COLO829 (cell line): ENCODE measurements at regions not wholly inside any gene's neighbourhood (a gene's known extent, or its start where the extent isn't known, plus 50 kb on each side); places are given as distances from the start of the nearest gene placed in this dataset.
A peak's percentile ranks its signal among the peaks of the same experiment; 100 is the strongest.

ENCODE experiments used
- DNase-seq: peaks from one replicate; pipeline ENCODE4 v3.0.0; 2012; ENCODE audit warnings: low spot score

GRCh38 chr17:77394540-77395295 lies 253.9 kb downstream of the SEC14L1 start:
- DNase-seq = peak; percentile 94

GRCh38 chr17:77395501-77396048 lies 254.8 kb downstream of the SEC14L1 start:
- DNase-seq = no peak

GRCh38 chr17:77396610-77397009 lies 255.8 kb downstream of the SEC14L1 start:
- DNase-seq = no peak

- no peak for DNase-seq
Observed at GRCh38 chr17:77398274-77398673, 257.5 kb downstream of the SEC14L1 start.

GRCh38 chr17:77399319-77399957 lies 258.7 kb downstream of the SEC14L1 start:
- DNase-seq = no peak

GRCh38 chr17:77400445-77400870 lies 259.7 kb downstream of the SEC14L1 start:
- no peak for DNase-seq

- DNase-seq = no peak
Observed at GRCh38 chr17:77402159-77402731, 261.5 kb downstream of the SEC14L1 start.

GRCh38 chr17:77403854-77404253 lies 263.1 kb downstream of the SEC14L1 start:
- DNase-seq = no peak

GRCh38 chr17:77404812-77405581 lies 264.2 kb downstream of the SEC14L1 start:
- DNase-seq = peak; percentile 19

GRCh38 chr17:77405867-77406732 lies 265.3 kb downstream of the SEC14L1 start:
- DNase-seq = no peak

GRCh38 chr17:77407321-77408277 lies 266.8 kb downstream of the SEC14L1 start:
- no peak for DNase-seq

GRCh38 chr17:77408284-77408683 lies 267.5 kb downstream of the SEC14L1 start:
- DNase-seq = no peak

GRCh38 chr17:77409282-77410161 lies 268.8 kb downstream of the SEC14L1 start:
- no peak for DNase-seq

GRCh38 chr17:77410470-77410869 lies 269.7 kb downstream of the SEC14L1 start:
- no peak for DNase-seq

- DNase-seq = no peak
Observed at GRCh38 chr17:77414811-77415400, 274.1 kb downstream of the SEC14L1 start.

- DNase-seq = no peak
Observed at GRCh38 chr17:77416105-77416713, 275.4 kb downstream of the SEC14L1 start.

- no peak for DNase-seq
Observed at GRCh38 chr17:77417575-77417974, 276.8 kb downstream of the SEC14L1 start.

GRCh38 chr17:77418609-77419008 lies 277.8 kb downstream of the SEC14L1 start:
- DNase-seq = no peak
